ENCODE measurements at regions not wholly inside any gene's neighbourhood (a gene's known extent, or its start where the extent isn't known, plus 50 kb on each side); places are given as distances from the start of the nearest gene placed in this dataset. TPM values are rescaled to one million over a fixed set of nuclear protein-coding genes. Genes with fewer than 3 reads are reported as not detected.

Small RNA genes in the stretch of these regions (small RNA-seq; reads per million reads assigned to genes)
- not detected for gene AL049861.1
- gene RF02271: not detected
- not detected for gene RN7SL583P
- gene RNA5SP52: not detected

All from body of pancreas (tissue), 1 donor.